ENCODE measurements at regions not wholly inside any gene's neighbourhood (a gene's known extent, or its start where the extent isn't known, plus 50 kb on each side); places are given as distances from the start of the nearest gene placed in this dataset.
A peak's percentile ranks its signal among the peaks of the same experiment; 100 is the strongest.

DNA sequence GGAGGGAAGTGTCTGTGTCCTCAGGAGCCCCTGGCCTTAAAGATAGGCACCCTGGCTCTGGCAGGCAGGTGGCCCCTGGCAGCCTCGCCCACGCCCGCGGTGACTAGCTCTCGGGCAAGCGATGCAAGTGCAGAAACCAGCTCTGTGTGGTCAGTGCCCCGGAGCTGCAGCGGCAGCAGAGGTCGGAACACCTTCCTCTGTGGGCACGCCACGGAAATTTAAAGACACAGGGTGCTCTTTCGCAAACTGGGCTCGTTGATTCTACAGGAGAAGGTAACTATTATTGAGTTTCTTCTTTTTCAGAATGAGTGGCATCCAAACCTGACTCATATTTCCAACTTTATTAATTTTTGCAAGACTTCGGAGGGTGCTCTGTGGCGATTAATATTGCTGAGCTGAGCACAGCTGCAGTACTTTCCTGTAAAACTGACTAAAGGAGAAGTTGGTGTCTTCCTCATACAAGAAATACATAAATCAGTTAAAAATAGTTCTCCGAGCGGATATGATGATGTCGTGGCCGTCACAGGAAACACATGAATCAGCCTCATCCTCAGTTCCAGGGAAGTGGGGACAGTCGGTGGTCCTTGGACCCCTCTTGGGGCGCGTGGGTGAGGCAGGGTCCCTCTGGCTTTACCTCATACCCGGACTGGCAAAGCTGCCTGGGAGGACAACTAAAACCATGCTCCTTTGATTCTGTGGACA is 120.2 kb downstream of the METRNL start:
- H3K4me3 ChIP-seq (ENCODE audit: low read depth, low read length): no peak overlapping the region
- DNase-seq (ENCODE audit: low read depth): no peak

DNA sequence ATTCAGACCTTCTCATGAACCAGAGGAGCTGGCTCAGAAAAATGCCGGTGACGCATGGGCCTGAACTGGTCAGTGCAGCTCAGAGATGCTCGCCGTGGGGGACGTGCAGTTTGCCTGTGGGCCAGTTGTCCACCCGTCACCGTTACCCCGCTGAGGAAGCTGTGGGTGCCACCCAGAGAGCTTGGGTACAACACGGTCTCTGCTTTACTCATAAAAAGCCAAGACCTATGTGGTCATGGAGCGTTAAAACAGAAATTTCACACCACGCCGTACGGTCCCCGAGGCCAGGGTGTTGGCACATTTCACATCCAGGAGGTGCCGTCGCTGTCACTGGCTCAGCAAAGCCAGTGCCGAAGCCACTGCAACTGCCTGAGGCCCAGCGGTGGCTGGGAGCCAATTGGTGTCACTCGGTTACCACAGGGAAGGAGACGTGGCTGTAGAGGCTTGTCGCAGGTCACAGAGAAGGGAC is 120.9 kb downstream of the METRNL start:
- no peak for TF ChIP-seq CTCF (IDR thresholded peaks at IDR 0.05; ENCODE audit: insufficient read depth, low read depth, low read length, missing control alignments)
- peak; percentile 39 for DNase-seq (ENCODE audit: low read depth)
- no peak overlapping the region for H3K4me3 ChIP-seq (ENCODE audit: low read depth, low read length)

More for the DNA sequence above, 120.2 kb downstream of the METRNL start:
- no peak for TF ChIP-seq CTCF (IDR thresholded peaks at IDR 0.05; ENCODE audit: insufficient read depth, low read depth, low read length, missing control alignments)

- no peak for DNase-seq (ENCODE audit: low read depth)
- no peak for TF ChIP-seq CTCF (IDR thresholded peaks at IDR 0.05; ENCODE audit: insufficient read depth, low read depth, low read length, missing control alignments)
- H3K4me3 ChIP-seq (ENCODE audit: low read depth, low read length): no peak overlapping the region
Observed at GRCh38 chr17:83200751-83201150, 121.3 kb downstream of the METRNL start.

DNA sequence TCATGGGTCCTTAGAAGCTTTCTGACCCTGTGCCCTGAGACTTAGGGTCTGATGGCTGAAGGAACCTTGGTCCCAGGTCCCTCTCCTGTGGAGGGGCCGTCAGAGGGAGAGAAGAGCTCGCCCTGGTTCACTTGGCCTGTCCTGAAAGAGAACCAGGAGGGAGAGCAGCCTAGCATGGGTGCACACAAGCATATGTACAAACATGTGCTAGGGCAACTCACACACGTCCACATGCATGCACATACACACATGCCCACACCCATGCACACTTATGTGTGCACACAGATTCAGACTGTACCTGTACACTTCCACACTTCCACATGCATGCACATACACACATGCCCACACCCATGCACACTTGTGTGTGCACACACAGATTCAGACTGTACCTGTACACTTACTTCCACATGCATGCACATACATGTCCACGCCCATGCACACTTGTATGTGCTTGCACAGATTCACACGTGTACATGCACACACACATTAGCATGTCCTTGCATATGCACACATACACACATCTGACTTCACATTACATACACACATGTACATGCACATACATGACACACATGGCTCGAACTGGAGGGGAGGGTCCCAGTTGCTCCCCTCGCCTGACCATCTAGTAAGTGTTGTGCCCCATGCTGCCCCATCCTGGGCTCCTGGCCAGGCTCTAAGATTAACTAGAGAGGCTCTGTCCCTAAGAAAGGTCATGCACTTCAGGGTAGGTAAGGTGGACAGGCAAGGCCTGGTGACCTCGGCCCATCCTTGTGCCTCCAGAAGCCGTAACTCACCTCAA is 122.0 kb downstream of the METRNL start:
- H3K4me3 ChIP-seq (ENCODE audit: low read depth, low read length): no peak overlapping the region
- no peak for DNase-seq (ENCODE audit: low read depth)
- no peak for TF ChIP-seq CTCF (IDR thresholded peaks at IDR 0.05; ENCODE audit: insufficient read depth, low read depth, low read length, missing control alignments)

GRCh38 chr17:83202002-83203000 is 122.9 kb downstream of the METRNL start:
- no peak for TF ChIP-seq CTCF (IDR thresholded peaks at IDR 0.05; ENCODE audit: insufficient read depth, low read depth, low read length, missing control alignments)
- DNase-seq (ENCODE audit: low read depth): no peak
- H3K4me3 ChIP-seq (ENCODE audit: low read depth, low read length): no peak overlapping the region

DNA sequence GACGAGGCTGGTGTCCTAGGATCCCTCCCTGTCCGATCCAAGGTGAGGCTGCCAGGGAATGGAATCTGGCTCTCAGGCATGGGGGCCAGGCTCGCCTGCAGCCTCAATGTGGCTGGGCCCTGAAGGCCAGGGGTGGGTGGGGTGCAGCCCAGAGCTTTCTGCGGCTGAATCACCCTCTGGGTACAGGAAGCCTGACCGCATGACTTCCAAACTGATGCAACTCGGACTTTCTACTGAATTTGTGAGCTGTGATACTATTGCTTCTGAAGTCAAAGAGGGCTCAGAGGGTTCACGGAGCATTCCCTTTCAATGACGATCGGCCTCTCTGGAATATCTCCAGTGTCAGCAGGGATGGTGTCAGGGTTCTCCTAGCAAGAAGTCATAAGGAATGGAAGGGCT is 123.7 kb downstream of the METRNL start:
- H3K4me3 ChIP-seq (ENCODE audit: low read depth, low read length): no peak overlapping the region
- TF ChIP-seq CTCF (IDR thresholded peaks at IDR 0.05; ENCODE audit: insufficient read depth, low read depth, low read length, missing control alignments): no peak
- DNase-seq (ENCODE audit: low read depth): no peak

All from GM12865 (cell line).